H1 (cell line): ENCODE measurements at regions not wholly inside any gene's neighbourhood (a gene's known extent, or its start where the extent isn't known, plus 50 kb on each side); places are given as distances from the start of the nearest gene placed in this dataset.

Experiments used
- BACH1 ChIP-seq: IDR thresholded peaks from 2 replicates; pipeline ENCODE4 v1.6.1; 2012; ENCODE audit warnings: low read length, improper control_type of control experiment
- CBX5 ChIP-seq: fragments of 300-800, 300-1000 bp; sonication (generic); IDR thresholded peaks from 2 replicates; pipeline ENCODE4 v1.7.1; 2016; ENCODE audit warnings: antibody characterized with exemption, low read length, low read depth
- MAFK ChIP-seq: IDR thresholded peaks from 2 replicates; pipeline ENCODE4 v1.6.1; 2012; ENCODE audit warnings: low read depth, mild to moderate bottlenecking, improper control_type of control experiment, low read length
- TF ChIP-seq, protein P1 (sequence below): fragments of 300-600 bp; sonication (generic); IDR thresholded peaks from 2 replicates; pipeline ENCODE4 v1.7.1; 2012; ENCODE audit warnings: low read length, moderate library complexity, mild to moderate bottlenecking, inconsistent platforms; ENCODE audit not compliant: insufficient replicate concordance
- TF ChIP-seq, protein P2 (sequence below), 3 experiments: IDR thresholded peaks; 1 replicate in 2 of 3; 2 replicates in 1 of 3; pipeline versions ENCODE4 v1.5.1 to v1.6.1; 2011; ENCODE audit warnings: low read length in 3 of 3, mild to moderate bottlenecking in 3 of 3, inconsistent platforms in 2 of 3, low read depth in 1 of 3, moderate library complexity in 1 of 3; ENCODE audit not compliant: insufficient read depth in 1 of 3; ENCODE audit errors: control extremely low read depth in 1 of 3

DNA sequence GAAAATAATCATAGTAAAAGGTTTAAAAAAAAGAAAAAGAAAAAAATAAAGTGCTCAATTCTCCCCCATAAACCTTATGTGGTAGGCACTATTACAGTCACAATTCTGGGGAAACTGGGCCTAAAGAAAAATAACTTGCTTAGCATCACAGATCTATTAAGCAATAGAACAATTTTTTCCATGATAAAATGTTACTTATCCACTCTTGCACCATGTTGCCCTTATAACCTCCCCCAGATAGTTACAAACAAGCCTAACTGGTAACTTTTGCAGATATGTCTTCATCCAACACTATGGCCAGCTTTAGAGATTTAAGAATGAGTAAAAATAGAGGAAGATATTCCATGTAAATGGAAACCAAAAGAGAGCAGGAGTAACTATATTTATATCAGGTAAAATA is 164.8 kb downstream of the DUSP6 start (continued):
- TF ChIP-seq, protein P1, sequence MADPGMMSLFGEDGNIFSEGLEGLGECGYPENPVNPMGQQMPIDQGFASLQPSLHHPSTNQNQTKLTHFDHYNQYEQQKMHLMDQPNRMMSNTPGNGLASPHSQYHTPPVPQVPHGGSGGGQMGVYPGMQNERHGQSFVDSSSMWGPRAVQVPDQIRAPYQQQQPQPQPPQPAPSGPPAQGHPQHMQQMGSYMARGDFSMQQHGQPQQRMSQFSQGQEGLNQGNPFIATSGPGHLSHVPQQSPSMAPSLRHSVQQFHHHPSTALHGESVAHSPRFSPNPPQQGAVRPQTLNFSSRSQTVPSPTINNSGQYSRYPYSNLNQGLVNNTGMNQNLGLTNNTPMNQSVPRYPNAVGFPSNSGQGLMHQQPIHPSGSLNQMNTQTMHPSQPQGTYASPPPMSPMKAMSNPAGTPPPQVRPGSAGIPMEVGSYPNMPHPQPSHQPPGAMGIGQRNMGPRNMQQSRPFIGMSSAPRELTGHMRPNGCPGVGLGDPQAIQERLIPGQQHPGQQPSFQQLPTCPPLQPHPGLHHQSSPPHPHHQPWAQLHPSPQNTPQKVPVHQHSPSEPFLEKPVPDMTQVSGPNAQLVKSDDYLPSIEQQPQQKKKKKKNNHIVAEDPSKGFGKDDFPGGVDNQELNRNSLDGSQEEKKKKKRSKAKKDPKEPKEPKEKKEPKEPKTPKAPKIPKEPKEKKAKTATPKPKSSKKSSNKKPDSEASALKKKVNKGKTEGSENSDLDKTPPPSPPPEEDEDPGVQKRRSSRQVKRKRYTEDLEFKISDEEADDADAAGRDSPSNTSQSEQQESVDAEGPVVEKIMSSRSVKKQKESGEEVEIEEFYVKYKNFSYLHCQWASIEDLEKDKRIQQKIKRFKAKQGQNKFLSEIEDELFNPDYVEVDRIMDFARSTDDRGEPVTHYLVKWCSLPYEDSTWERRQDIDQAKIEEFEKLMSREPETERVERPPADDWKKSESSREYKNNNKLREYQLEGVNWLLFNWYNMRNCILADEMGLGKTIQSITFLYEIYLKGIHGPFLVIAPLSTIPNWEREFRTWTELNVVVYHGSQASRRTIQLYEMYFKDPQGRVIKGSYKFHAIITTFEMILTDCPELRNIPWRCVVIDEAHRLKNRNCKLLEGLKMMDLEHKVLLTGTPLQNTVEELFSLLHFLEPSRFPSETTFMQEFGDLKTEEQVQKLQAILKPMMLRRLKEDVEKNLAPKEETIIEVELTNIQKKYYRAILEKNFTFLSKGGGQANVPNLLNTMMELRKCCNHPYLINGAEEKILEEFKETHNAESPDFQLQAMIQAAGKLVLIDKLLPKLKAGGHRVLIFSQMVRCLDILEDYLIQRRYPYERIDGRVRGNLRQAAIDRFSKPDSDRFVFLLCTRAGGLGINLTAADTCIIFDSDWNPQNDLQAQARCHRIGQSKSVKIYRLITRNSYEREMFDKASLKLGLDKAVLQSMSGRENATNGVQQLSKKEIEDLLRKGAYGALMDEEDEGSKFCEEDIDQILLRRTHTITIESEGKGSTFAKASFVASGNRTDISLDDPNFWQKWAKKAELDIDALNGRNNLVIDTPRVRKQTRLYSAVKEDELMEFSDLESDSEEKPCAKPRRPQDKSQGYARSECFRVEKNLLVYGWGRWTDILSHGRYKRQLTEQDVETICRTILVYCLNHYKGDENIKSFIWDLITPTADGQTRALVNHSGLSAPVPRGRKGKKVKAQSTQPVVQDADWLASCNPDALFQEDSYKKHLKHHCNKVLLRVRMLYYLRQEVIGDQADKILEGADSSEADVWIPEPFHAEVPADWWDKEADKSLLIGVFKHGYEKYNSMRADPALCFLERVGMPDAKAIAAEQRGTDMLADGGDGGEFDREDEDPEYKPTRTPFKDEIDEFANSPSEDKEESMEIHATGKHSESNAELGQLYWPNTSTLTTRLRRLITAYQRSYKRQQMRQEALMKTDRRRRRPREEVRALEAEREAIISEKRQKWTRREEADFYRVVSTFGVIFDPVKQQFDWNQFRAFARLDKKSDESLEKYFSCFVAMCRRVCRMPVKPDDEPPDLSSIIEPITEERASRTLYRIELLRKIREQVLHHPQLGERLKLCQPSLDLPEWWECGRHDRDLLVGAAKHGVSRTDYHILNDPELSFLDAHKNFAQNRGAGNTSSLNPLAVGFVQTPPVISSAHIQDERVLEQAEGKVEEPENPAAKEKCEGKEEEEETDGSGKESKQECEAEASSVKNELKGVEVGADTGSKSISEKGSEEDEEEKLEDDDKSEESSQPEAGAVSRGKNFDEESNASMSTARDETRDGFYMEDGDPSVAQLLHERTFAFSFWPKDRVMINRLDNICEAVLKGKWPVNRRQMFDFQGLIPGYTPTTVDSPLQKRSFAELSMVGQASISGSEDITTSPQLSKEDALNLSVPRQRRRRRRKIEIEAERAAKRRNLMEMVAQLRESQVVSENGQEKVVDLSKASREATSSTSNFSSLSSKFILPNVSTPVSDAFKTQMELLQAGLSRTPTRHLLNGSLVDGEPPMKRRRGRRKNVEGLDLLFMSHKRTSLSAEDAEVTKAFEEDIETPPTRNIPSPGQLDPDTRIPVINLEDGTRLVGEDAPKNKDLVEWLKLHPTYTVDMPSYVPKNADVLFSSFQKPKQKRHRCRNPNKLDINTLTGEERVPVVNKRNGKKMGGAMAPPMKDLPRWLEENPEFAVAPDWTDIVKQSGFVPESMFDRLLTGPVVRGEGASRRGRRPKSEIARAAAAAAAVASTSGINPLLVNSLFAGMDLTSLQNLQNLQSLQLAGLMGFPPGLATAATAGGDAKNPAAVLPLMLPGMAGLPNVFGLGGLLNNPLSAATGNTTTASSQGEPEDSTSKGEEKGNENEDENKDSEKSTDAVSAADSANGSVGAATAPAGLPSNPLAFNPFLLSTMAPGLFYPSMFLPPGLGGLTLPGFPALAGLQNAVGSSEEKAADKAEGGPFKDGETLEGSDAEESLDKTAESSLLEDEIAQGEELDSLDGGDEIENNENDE, result no peak
- TF ChIP-seq CBX5 (no peak), BACH1 (no peak), MAFK (no peak)
- TF ChIP-seq, protein P2, sequence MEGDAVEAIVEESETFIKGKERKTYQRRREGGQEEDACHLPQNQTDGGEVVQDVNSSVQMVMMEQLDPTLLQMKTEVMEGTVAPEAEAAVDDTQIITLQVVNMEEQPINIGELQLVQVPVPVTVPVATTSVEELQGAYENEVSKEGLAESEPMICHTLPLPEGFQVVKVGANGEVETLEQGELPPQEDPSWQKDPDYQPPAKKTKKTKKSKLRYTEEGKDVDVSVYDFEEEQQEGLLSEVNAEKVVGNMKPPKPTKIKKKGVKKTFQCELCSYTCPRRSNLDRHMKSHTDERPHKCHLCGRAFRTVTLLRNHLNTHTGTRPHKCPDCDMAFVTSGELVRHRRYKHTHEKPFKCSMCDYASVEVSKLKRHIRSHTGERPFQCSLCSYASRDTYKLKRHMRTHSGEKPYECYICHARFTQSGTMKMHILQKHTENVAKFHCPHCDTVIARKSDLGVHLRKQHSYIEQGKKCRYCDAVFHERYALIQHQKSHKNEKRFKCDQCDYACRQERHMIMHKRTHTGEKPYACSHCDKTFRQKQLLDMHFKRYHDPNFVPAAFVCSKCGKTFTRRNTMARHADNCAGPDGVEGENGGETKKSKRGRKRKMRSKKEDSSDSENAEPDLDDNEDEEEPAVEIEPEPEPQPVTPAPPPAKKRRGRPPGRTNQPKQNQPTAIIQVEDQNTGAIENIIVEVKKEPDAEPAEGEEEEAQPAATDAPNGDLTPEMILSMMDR (IDR thresholded peaks at IDR 0.05; ENCODE audit: control extremely low read depth in 1 of 3, insufficient read depth in 1 of 3, low read depth in 1 of 3, low read length in 3 of 3), result no peak
- TF ChIP-seq, all 59 proteins: peak for 0
